ENCODE measurements at regions not wholly inside any gene's neighbourhood (a gene's known extent, or its start where the extent isn't known, plus 50 kb on each side); places are given as distances from the start of the nearest gene placed in this dataset.
"Not testable (repeated sequence)": the region's sequence is repeated elsewhere in the genome, so short reads cannot be mapped to it uniquely, and the experiment has no call there.

DNA sequence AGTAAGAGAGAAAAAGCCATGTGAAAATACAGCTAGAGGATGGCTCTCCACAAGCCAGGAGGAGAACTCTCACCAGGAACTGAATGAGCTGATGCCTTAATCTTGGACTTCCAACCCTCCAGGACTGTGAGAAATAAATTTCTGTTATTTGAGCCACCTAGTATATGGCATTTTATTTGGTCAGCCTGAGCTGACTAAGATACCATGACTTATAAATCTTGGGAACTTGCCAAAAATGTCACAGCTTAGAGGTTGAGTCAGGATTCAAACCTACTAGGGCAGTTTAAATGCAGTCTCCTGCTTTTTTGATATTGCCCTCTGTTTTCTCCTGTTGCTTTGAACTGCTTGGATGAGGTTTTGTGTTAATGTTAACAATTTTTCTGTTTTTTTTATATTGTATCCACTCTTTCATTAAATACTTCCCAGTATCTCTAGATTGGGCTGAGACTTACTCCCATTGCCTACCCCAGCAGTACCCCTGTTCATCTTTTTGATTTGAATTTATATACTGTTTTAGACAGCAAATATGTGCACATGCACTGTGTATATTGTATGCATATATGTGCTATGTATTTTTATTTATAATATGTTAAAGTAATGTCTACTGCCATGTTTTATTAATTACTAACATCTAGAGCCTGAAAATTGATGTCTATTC is 1223.2 kb downstream of the OTOL1 start:
- no peak for DNase-seq (ENCODE audit: low read depth in 2 of 2)

DNA sequence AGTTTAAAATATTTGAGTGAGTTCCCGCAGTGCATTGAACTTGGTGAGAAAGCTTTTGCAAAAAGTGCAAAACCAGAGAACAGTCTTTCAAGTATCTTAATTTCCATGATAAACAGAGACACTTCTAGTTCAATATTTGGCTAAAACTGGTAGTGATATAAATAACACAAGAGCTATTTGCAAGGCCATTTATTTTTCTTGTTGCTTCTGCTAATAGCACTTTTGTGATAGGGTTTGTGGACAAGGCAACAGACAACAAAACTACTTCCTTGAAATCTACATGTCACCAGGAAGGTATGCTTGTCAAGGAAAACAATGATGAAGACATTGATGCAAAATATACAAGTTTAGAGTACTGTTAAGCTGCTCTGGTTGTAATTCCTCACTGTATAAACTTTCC is 1225.1 kb downstream of the OTOL1 start:
- no peak for DNase-seq (ENCODE audit: low read depth in 2 of 2)

DNA sequence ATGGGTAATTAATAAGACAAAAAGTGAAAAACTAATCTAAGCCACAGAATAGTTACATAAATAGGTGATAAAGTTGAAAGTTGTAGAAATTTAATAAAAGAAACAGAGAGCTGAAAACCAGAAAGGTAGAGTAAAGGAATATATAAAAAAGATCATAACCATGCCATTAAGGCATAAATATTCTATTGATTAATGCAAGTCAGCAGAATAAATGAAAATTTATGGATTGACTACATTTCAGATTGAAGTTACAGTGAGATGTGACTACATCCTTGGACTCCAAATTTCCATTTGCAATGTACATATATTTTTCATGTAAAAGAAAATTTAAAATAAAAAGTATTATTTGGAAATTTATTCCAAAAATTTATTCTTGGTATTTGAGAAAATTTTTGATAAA is 1225.7 kb downstream of the OTOL1 start:
- DNase-seq (ENCODE audit: low read depth in 2 of 2) = no peak

DNA sequence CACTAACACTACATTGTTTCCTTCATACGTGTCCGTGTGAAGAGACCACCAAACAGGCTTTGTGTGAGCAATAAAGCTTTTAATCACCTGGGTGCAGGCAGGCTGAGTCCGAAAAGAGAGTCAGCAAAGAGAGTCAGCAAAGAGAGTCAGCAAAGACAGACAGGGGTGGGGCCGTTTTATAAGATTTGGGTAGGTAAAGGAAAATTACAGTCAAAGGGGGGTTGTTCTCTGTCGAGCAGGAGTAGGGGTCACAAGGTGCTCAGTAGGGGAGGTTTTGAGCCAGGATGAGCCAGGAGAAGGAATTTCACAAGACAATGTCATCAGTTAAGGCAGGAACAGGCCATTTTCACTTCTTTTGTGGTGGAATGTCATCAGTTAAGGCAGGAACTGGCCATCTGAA is 1226.2 kb downstream of the OTOL1 start:
- not testable (repeated sequence) for DNase-seq (ENCODE audit: low read depth in 2 of 2)

DNA sequence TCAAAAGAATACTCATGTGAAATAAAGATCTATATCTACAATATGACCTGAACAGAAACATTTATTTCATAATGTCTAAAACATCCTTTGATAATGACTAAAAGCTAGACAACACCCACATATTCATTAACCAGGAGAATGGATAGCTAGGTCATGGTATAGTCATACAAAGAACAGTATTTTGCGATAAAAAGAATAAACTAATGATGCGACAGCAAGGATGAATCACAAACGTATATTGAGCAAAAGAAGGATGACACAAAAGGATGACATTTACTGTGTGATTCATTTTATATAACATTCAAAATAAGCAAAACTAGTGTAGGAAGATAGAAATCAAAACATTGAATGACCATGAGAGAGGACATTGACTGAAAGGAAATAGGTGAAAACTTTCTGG is 1233.1 kb downstream of the OTOL1 start:
- DNase-seq (ENCODE audit: low read depth in 2 of 2) = no peak

DNA sequence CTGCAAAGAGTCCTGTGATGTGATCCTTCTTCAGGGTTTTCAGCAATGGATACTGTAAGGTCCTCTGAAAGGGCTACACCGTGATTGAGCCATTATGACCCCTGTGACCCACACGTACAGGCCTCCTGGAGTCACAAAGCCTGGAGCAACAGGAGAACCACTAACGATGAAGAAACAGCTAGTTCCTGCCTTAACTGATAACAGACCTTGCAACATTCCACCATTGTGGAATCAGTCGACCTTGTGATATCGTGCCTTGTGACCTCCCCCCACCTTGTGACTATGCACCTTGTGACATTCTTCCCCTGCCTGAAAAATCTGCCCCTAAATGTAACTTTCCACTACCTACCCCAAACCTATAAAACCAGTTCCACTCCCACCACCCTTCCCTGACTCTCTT is 1235.4 kb downstream of the OTOL1 start:
- DNase-seq (ENCODE audit: low read depth in 2 of 2) = not testable (repeated sequence)

DNA sequence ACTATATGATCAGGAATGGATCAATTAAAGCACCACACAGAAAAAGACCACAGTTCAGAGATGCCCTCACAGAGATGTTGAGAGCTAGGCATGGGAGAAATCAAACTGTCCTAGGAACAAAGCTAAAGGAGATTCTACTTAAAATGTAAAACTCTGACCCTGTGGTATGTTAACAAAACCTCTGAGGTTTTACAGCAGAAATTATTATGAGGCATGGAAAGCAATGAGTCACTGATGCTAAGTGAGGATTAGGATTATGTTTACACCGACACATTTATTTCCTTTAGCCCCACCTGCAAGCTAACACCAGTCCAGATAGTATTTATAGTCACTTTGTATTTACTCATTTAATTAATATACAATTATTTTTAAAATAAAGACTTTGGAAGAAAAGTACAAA is 1242.2 kb downstream of the OTOL1 start:
- no peak for DNase-seq (ENCODE audit: low read depth in 2 of 2)

DNA sequence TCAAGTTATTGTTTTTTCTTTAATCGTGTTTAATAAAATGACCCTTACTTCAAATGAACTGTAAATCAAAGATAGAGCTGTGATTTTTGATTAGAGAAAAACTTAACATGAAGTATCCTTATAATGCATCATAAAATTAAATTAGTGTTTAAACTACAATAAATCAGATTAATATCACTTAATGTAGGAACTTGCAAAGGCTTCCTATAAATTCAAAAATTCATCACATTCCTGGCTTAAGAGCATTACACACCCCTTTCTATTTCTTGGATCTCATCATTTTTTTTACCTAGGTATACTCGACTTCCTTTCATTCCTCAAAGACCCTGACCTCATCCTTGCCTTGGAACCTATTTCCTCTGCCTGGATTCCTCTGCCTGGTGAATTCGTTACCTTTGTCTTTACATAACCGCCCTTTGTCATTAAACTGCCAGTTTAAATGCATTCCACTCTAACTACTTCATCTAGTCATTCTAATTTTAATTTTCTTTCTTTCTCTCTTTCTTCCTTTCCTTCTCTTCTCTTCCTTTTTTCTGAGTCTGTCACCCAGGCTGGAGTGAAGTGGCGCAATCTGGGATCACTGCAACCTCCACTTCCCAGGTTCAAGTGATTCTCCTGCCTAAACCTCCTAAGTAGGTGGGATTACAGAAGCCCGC is 1244.5 kb downstream of the OTOL1 start:
- no peak for DNase-seq (ENCODE audit: low read depth in 2 of 2)

DNA sequence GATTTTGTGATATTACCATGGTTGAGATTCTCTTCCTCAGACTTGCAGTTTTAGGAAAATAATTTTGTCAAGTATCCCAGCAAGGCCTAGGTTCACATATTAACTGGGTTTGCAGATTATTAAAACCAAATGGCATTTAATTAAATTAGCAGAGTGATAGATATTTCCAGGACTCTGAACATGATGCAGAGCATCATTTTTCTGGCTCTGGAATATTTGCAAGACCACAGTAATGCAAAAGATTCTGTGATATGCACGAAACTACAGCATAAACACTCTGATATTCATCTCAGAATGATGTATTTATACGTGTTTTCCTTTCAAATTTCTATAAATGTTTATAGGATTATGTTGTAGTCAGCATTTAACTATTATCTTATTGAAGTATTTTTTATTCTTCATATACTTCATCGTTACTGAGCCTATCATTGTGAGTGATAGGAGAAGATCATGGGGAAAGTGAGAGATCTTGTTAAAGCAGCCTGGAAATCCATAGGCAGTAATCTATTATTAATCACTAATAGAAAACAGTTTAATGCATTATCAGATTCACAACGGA is 1245.6 kb downstream of the OTOL1 start:
- no peak for DNase-seq (ENCODE audit: low read depth in 2 of 2)

DNA sequence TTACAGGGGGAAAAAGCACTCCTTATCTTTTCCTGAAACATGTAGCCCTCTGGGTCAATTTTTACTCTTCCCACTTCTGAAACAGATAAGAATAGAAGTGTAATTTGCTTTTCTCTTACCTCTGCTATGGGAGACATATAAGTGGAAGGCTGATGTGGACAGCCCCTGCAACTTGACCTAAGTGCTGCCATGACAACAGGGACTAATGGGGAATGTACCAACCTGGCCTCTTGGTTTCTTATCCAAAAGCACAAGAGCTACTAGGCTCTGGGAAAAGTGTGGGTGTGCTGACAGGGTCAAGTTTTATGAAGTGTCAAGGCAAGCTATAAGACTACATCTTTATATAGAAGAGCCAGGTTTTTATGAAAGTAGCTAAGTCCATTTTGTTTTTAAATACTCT is 1246.5 kb downstream of the OTOL1 start:
- no peak for DNase-seq (ENCODE audit: low read depth in 2 of 2)

DNA sequence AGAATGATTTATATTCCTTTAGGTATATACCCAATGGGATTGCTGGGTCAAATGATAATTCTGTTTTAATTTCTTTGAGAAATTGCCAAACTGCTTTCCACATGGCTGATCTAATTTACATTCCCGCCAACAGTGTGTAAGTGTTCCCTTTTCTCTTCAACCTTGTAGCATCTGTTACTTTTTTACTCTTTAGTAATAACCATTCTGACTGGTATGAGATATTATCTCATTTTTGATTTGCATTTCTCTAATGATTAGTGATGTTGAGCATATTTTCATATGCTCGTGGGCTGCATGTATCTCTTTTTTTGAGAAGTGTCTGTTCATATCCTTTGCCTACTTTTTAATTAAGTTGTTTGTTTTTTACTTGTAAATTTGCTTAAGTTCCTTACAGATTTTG is 1264.2 kb downstream of the OTOL1 start:
- DNase-seq (ENCODE audit: low read depth in 2 of 2) = no peak

DNA sequence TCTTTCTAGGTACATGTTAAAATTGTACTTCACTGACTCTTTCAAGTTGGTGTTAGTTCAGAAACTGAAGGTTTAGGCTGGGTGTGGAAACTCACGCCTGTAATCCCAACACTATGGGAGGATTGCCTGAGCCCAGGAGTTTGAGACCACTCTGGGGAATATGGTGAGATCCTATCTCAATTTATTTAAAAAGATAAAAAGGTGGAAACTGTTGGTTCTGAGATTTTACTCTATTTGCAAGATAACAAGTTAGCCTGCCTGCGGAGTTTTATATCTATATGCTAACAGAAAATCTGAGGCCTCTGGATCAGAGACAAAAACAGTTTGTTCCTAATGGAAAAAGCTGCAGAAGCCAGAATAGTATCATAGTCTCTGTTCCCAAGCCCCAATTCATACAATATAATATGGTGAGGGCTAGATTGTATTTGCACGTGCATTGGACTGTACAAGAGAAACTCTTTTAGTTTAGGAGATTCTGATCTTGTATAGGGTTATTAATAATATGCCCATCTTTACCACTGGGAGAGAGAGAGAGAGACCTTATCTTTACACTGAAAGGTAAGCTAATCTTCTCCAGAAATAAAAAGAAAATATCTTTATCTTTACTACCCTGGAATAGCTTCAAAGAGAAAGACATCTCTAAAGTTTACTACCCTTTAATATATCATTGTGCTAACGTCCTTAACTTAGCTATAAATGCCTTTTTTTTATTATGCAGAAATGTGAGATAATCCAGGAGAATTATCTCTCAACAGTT is 1267.6 kb downstream of the OTOL1 start:
- no peak for DNase-seq (ENCODE audit: low read depth in 2 of 2)

DNA sequence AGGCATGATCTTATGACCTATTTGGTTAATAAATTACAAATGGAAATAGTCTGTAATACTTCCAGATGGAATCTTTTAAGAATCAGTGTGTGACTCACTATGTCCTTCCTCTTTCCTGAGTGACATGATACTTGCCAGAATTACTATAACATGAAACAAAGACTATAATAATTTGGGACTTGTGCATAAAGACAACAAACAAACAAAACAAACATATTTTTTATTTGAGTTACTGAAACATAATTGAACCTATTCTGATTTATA is 1268.1 kb downstream of the OTOL1 start:
- DNase-seq (ENCODE audit: low read depth in 2 of 2) = no peak

DNA sequence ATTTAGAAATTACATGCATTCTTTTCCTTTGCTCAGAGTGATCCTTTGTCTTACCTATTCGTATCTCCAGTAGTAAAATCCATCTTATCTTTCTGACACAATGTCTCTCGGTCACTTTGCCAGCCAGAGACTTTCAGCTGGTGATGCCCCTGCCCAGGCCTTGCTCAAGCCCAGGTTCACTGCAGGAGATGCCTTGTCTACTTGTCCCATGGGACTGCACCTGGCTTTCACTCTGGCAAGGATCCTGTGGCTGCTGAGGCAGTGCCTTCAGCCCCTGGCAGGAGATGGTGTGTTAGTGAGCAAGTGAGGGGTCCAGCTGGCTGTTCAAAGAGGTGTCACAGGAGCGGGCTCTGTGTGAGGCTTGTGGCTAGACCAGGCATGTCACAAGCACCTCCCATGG is 1268.9 kb downstream of the OTOL1 start:
- DNase-seq (ENCODE audit: low read depth in 2 of 2) = no peak

DNA sequence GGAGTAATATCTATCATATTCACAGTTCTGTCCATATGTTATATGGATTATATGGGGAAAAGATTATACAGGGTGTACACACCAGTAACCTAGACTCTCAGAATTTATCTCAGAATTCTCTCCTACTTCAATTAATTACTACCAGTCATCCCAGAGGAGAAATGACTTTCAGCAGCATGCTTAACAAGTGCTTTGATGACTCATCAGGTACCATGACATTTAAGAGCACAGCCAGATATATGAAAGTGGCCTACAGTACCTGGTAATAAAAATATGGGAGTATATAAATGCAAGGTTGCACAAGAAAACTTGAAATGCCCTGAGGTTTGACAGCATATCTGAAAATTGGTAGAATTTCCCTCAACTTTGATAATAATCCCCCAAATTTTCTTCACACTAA is 1273.0 kb downstream of the OTOL1 start:
- DNase-seq (ENCODE audit: low read depth in 2 of 2) = no peak

DNA sequence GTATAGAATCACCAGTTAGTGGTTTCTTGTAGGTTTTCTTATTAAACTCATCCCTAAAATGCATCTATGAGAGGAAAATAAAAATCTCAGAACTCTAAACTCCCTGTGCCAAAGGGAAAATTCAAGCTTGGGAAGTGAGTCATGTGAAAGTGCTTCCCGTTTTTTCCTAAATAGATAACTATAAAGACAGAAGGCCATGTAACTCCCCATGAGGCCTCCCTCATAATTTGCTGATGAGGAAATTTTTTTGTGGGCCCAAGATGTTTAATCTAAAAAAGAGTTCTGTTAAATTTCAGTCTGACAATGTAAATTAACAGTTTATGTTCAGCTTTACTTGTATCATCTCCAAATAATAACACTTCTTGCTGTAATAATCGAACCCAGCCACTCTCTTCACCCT is 1273.9 kb downstream of the OTOL1 start:
- DNase-seq (ENCODE audit: low read depth in 2 of 2) = no peak

DNA sequence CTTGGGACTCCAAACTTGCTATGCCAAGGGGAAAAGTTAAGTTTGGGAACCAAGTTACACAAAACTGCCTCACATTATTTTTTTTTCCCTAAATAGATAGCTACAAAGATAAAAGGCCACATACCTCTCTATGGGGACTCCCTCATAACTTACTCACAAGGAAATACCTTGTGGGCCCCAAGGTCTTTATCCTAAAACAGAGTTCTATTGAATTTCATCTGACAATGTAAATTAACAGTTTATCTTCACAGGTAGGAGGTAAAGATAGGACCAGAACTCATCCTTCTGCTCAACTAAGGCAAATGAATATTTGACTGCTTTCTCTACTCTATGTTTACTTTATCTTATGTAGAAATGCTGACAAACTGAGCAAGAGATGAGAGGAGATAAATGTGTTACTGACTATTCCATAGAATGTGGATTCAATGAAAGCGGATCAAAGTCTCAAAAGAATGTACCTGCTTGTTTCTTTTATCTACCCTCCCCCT is 1278.0 kb downstream of the OTOL1 start:
- no peak for DNase-seq (ENCODE audit: low read depth in 2 of 2)

DNA sequence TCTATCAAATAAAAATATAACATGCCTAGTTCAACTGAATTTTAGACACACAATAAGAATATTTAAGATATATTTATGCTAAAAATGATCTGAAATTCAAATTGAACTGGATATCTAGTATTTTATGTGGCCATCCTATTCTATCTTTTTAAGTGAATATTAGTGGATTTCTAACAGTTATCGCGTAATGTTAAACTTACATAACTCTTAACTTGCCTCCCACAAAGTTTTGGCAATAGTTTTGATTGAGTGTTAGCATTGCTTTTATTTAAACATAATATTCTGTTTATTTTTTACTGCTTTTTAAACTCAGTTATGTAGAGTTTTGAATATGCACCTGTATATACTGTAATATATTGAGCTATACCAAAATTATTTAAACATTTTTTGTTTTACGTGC is 1279.5 kb downstream of the OTOL1 start:
- no peak for DNase-seq (ENCODE audit: low read depth in 2 of 2)

DNA sequence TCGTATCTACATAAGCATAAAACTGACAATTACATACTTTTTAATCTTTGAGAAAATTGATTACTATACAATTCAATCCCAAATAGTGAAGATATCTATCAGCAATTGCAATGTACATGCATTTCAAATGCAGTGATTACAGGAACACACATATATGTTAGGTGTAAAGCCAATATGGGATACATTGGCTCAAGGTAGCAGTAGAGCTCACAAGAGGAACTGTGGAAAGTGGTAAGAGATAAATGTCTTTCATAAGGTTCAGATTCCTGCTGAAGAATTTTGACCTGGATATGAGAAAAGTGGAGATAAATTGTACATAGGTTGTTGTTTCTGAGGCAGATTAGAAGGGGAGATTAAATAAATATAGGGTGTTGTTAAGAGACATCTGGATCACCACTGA is 1280.5 kb downstream of the OTOL1 start:
- no peak for DNase-seq (ENCODE audit: low read depth in 2 of 2)

DNA sequence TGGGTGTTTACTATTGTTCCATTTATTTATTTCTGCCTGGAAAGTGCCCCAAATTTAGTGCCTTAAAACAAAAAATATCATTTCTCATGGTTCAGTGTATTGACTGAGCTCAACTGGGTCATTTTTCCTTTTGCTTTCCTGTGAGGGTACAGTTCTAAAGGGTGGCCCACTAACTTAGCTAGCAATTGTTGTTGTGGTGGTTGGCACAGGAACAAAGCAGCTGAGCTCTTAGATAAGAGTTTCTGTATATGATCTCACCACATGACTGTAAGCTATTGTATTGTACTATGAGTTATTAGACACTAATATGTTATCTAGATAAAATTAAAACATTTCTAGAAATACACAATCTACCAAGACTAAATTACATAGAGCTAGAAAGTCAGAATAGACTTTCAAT is 1283.7 kb downstream of the OTOL1 start:
- DNase-seq (ENCODE audit: low read depth in 2 of 2) = no peak

DNA sequence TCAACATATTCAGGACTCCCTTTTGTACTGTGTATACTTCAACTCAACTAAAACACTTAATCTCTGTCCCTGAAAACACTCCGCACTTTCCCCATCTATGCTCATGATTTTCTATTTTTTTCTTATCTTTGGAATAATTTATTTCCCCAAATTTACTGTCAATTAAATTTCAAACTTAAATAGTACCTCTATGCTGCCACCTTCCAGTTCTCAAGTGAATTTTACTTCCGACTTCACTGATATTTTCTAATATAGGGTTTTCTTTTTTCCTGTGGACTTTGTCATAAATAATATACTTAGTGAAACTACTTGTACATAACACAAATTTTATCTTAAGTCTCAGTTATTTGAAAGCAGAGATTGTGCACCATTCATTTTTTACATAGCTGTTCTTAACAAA is 1303.3 kb downstream of the OTOL1 start:
- DNase-seq (ENCODE audit: low read depth in 2 of 2) = no peak

DNA sequence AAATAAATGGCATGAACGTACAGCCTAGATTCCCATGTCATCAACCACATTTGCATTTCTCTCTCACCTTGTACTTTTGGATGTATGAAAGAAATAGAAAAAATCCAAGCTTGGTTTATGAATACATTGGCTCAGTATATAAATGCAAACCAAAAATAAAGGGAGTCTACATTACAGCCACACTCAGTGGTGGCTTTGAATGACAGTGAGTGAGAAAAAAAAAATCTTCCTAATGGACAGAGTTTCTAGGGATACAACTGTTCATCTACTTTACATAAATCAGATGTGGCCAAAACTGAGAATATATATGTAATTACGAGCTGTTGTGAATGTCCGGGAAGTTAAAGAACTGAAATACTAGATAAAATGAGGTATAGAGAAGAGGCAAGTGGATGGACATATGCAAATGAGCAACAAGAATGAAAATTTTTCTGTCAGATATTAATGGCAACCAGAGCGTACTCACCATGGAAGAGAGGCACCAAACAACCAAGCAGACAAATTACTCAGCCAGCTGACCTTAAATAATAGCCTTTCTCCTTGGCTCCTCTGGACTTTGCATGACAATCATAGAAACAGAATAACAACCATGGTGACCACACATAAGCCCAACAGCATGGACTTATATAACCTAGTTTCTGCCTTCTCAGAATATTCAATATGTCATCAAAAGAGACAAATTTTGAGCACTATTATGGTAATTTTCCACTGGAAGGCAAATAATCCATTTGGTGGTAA is 1305.8 kb downstream of the OTOL1 start:
- DNase-seq (ENCODE audit: low read depth in 2 of 2) = no peak
